GM12864 (cell line): ENCODE measurements at regions not wholly inside any gene's neighbourhood (a gene's known extent, or its start where the extent isn't known, plus 50 kb on each side); places are given as distances from the start of the nearest gene placed in this dataset.
A peak's percentile ranks its signal among the peaks of the same experiment; 100 is the strongest.

Source experiments
- DNase-seq: peaks from one replicate; pipeline ENCODE4 v3.0.0-alpha.2; 2011; ENCODE audit warnings: low read depth
- H3K4me3 ChIP-seq: 2 replicates; pipeline ENCODE4 v1.5.1; 2011; ENCODE audit warnings: mild to moderate bottlenecking, low read depth, low read length, control low read depth
- TF ChIP-seq, protein P1 (sequence below): IDR thresholded peaks from 2 replicates; pipeline ENCODE4 v1.5.1; 2011; ENCODE audit warnings: low read depth, mild to moderate bottlenecking, moderate library complexity, low read length, control low read depth, inconsistent platforms; ENCODE audit errors: missing control alignments

DNA sequence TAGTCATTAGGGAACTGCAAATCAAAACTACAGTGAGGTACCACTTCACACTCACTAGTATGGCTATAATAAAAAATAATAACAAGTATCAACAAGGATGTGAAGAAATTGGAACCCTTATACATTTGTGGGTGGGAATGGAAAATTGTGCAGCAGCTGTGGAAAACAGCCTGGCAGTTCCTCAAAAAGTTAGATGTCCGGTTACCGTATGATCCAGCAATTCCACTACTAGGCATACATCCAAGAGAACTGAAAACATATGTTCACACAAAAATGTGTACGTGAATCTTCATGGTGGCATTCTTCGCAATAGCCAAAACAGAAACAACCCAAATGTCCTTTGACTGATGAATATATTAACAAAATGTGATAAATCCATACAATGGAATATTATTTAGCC lies 187.9 kb upstream of the LYSMD4 start:
- no peak for DNase-seq
- TF ChIP-seq, protein P1, sequence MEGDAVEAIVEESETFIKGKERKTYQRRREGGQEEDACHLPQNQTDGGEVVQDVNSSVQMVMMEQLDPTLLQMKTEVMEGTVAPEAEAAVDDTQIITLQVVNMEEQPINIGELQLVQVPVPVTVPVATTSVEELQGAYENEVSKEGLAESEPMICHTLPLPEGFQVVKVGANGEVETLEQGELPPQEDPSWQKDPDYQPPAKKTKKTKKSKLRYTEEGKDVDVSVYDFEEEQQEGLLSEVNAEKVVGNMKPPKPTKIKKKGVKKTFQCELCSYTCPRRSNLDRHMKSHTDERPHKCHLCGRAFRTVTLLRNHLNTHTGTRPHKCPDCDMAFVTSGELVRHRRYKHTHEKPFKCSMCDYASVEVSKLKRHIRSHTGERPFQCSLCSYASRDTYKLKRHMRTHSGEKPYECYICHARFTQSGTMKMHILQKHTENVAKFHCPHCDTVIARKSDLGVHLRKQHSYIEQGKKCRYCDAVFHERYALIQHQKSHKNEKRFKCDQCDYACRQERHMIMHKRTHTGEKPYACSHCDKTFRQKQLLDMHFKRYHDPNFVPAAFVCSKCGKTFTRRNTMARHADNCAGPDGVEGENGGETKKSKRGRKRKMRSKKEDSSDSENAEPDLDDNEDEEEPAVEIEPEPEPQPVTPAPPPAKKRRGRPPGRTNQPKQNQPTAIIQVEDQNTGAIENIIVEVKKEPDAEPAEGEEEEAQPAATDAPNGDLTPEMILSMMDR = no peak
- no peak overlapping the region for H3K4me3 ChIP-seq

DNA sequence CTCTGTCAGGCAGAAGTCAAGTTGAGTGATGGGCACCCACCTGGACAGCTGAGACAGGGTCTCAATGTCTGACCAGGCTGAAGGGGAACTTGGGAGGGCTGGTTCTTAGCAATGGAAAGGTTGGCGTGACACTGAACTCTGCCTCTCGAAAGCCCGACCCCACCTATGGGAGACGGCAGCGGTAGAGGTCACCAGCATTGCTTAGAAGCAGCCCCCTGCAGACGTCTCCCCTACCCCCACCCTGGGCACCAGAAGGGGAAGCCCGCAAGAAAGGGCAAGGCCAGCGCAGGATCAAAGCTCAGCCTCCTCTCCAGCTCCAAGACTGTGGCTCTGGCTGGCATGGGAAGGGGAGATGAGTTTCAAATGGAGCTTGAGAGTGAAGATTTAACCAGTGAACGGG lies 184.8 kb upstream of the LYSMD4 start:
- no peak for DNase-seq
- TF ChIP-seq, protein P1 = no peak

DNA sequence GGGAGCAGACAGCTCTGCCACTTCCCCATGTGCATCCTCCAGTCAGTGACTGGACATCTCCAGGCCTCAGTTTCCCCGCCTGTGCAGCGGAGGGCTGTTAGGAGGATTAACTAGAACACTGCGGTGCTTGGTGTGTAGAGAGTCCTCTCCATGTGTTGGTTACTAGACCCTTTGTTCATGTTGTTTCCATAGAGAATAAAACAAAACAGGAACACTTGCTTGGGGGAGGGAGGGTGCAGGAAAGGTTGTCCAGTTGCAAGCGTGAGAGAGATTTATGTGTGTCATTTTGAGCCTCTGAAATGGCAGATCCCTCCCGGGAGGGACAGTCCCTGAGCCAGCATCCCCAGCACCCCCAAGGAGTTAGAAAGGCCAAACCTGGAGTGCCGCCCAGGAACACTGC lies 184.0 kb upstream of the LYSMD4 start:
- TF ChIP-seq, protein P1 = no peak
- DNase-seq = no peak
- H3K4me3 ChIP-seq = no peak overlapping the region

More for the DNA sequence above, 184.8 kb upstream of the LYSMD4 start:
- no peak overlapping the region for H3K4me3 ChIP-seq

DNA sequence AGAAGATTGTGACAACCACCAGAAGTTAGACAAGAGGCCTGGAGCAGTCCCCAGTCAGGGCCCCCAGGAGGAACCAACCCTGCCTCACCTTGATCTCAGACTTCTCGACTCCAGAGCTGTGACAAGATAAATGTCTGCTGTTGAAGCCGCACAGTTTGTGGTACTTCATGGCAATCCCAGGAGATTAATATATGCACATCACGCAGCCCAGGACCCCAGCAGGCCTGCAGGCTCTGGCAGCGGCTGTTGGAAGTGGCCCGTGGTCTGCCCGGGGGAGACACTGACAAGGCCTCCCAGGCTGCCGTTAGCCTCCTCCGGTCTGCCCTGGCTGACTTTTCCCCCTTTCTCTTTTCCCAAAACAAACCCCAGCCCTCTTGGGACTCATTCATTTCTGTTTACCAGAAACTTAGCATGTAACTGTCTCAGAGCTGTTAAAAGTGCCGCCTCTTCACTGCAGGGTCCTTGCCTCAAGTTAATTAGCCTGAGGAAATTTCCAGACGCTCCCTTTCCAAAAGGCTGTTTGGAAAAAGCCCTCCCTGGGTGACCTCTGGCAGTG lies 183.5 kb upstream of the LYSMD4 start:
- H3K4me3 ChIP-seq = no peak overlapping the region
- DNase-seq = no peak
- TF ChIP-seq, protein P1 = no peak

DNA sequence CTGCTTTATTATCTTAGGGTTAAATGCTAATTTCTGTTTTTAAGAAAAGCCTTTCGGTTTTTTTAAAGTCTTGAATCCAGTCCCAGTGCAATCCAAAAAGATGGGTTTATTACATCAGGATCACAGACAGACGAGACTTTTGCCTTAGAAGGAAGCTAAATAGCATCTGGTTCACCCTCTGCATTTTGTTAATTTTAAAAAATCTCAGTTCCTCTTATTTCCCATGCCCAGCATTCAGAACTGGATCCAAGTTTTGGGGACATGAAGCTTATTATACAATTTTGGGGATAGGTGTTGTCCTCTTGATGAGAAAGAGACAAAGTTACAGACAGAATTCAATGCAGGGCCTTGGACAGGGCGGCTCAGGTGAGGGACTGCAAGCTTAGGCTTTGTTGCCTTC lies 181.5 kb upstream of the LYSMD4 start:
- no peak overlapping the region for H3K4me3 ChIP-seq
- no peak for DNase-seq
- TF ChIP-seq, protein P1 = no peak

DNA sequence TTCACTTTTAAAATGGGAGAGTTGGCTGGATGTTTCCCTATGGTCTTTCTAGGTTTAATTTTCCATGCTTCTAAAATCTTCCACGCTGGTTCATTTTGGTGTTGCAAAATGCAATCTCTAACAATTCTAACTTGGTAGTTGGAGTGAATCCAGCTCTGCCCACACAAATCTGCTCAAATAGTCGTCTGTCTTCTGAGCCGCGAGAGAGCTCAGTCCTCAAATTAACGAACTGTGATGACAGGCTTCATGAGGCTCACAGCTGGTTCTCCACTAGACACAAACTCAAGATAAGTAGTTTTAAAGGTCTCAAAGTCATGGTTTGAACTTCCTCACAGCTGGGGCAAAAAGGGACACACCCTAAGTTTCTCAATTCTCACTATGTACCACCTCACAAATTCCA lies 178.6 kb upstream of the LYSMD4 start:
- no peak for DNase-seq
- TF ChIP-seq, protein P1 = no peak
- H3K4me3 ChIP-seq = no peak overlapping the region

DNA sequence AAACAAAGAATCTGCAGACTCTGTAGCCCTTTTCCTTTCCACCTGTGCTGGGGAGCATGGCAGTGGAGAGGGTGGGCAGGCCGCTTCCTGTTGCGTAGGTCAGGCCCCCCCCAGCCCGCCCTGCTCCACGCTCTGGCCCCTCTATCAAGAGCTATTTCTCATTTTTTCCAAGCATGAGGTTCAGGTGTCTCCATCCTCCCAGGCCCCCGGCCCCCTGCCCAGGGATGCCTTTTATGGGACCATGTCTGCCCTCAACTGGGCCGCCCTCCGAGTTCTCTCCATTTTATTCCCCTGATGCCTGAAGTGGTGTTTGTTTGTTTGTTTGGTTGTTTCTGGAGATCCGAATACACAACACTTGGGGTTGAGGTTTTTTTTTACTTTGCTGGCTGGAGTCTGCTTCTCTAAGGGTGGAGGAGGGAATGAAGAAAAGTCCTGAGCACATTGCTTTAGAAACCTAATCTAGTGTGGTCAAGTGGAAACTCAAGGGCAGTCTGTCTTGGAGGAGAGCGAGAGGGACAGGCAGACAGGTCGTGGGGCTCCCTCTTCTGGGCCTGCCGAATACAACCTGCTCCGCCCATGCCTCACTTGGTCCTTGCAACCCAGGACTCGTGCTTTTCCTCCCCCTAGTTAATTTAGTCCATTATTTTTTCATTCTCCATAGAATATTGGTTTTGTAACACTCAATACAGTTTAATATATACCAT lies 176.5 kb upstream of the LYSMD4 start:
- TF ChIP-seq, protein P1 = peak; percentile 46
- H3K4me3 ChIP-seq = no peak overlapping the region
- no peak for DNase-seq
